ENCODE measurements at regions not wholly inside any gene's neighbourhood (a gene's known extent, or its start where the extent isn't known, plus 50 kb on each side); places are given as distances from the start of the nearest gene placed in this dataset.

GRCh38 chr3:117485841-117486240 is 776.3 kb downstream of the TUSC7 start:
- no peaks in the 10 kb centered on the region for H3K27me3 ChIP-seq
- no peak overlapping the region for H3K4me3 ChIP-seq
- no peaks in the 10 kb centered on the region for H3K4me1 ChIP-seq
- no peak for TF ChIP-seq POLR2A (IDR thresholded peaks at IDR 0.05)
- TF ChIP-seq CTCF (IDR thresholded peaks at IDR 0.05): no peak
- H3K27ac ChIP-seq: no peak overlapping the region
- no peaks in the 10 kb centered on the region for H3K36me3 ChIP-seq
- DNase-seq: no peak
- intact Hi-C loops (cut with DNase I): no loop called here
- no peaks in the 10 kb centered on the region for H3K9me3 ChIP-seq

GRCh38 chr3:117486719-117487716 is 777.4 kb downstream of the TUSC7 start:
- Histone ChIP-seq H3K27me3 (no peaks in the 10 kb centered on the region), H3K9me3 (no peaks in the 10 kb centered on the region), H3K4me1 (no peaks in the 10 kb centered on the region), H3K4me3 (no peak overlapping the region), H3K36me3 (no peaks in the 10 kb centered on the region), H3K27ac (no peak overlapping the region)
- TF ChIP-seq POLR2A (IDR thresholded peaks at IDR 0.05): no peak
- TF ChIP-seq CTCF (IDR thresholded peaks at IDR 0.05): no peak
- WGBS, 2 donors: 44 to 66% methylated on average over 5 of the region's 5 CpGs
- intact Hi-C loops (cut with DNase I): no loop called here
- no peak for DNase-seq

GRCh38 chr3:117488983-117489382 is 779.4 kb downstream of the TUSC7 start:
- no peaks in the 10 kb centered on the region for H3K36me3 ChIP-seq
- no peaks in the 10 kb centered on the region for H3K9me3 ChIP-seq
- no peak overlapping the region for H3K4me3 ChIP-seq
- no peaks in the 10 kb centered on the region for H3K4me1 ChIP-seq
- DNase-seq: no peak
- H3K27me3 ChIP-seq: no peaks in the 10 kb centered on the region
- intact Hi-C loops (cut with DNase I): no loop called here
- no peak overlapping the region for H3K27ac ChIP-seq
- TF ChIP-seq POLR2A (IDR thresholded peaks at IDR 0.05): no peak
- TF ChIP-seq CTCF (IDR thresholded peaks at IDR 0.05): no peak
- 94 to 95% methylated on average over 4 to 6 of the region's 7 CpGs for WGBS, 2 donors

- Histone ChIP-seq H3K36me3 (no peaks in the 10 kb centered on the region), H3K9me3 (no peaks in the 10 kb centered on the region), H3K27ac (no peak overlapping the region), H3K4me1 (no peaks in the 10 kb centered on the region), H3K27me3 (no peaks in the 10 kb centered on the region), H3K4me3 (no peak overlapping the region)
- 80 to 84% methylated on average over 2 of the region's 2 CpGs for WGBS, 2 donors
- TF ChIP-seq CTCF (IDR thresholded peaks at IDR 0.05): no peak
- no peak for DNase-seq
- intact Hi-C loops (cut with DNase I): no loop called here
Observed at GRCh38 chr3:117489663-117490079, 780.1 kb downstream of the TUSC7 start.

- no peak overlapping the region for H3K27ac ChIP-seq
- 35 to 54% methylated on average over 1 of the region's 1 CpG for WGBS, 2 donors
- no peak overlapping the region for H3K4me3 ChIP-seq
- TF ChIP-seq CTCF (IDR thresholded peaks at IDR 0.05) (no peak), POLR2A (IDR thresholded peaks at IDR 0.05) (no peak)
- no peaks in the 10 kb centered on the region for H3K36me3 ChIP-seq
- H3K9me3 ChIP-seq: no peaks in the 10 kb centered on the region
- H3K27me3 ChIP-seq: no peaks in the 10 kb centered on the region
- intact Hi-C loops (cut with DNase I): no loop called here
- H3K4me1 ChIP-seq: no peaks in the 10 kb centered on the region
- no peak for DNase-seq
Observed at GRCh38 chr3:117490716-117491115, 781.1 kb downstream of the TUSC7 start.
